ENCODE measurements at regions not wholly inside any gene's neighbourhood (a gene's known extent, or its start where the extent isn't known, plus 50 kb on each side); places are given as distances from the start of the nearest gene placed in this dataset.

GRCh38 chr6:79864001-79864400, 83.4 kb downstream of the ELOVL4 start:
- H2BK12ac ChIP-seq (ENCODE audit: low read depth, low read length) = no peak overlapping the region
- no peaks in the 10 kb centered on the region for H3K23me2 ChIP-seq (ENCODE audit: low read depth, low read length)
- no peak overlapping the region for H4K91ac ChIP-seq (replicated peaks; ENCODE audit: insufficient read length, low read length)
- no peak overlapping the region for H3K18ac ChIP-seq (ENCODE audit: extremely low read depth, low read length)
- DNase-seq (ENCODE audit: low read depth in 1 of 2, low spot score in 2 of 2) (no peak), FAIRE-seq (no peak)
- no peak overlapping the region for H3K56ac ChIP-seq (replicated peaks; ENCODE audit: insufficient read length, low read depth, low read length)
- H2BK15ac ChIP-seq (ENCODE audit: low read length) = no peak overlapping the region
- no peak overlapping the region for H3K4me2 ChIP-seq (ENCODE audit: insufficient read depth in 1 of 2, low read depth in 2 of 2, low read length in 2 of 2)
- peaks cover 2 to 4% (median 4%) of the 10 kb centered on the region in 4 experiments; a peak in 4 of 7 replicates for H3K4me1 ChIP-seq (replicated peaks in 1 of 4; ENCODE audit: control insufficient read depth in 3 of 4, insufficient read depth in 4 of 4, low read length in 3 of 4)
- no peak overlapping the region for H2BK5ac ChIP-seq (ENCODE audit: low read depth, low read length)
- H3K79me2 ChIP-seq (ENCODE audit: control insufficient read depth in 1 of 2, insufficient read depth in 2 of 2, low read length in 2 of 2) = no peaks in the 10 kb centered on the region
- TF ChIP-seq SIN3A (conservative IDR thresholded peaks at IDR 0.05 in 1 of 2, IDR thresholded peaks at IDR 0.05 in 1 of 2; ENCODE audit: low read depth in 1 of 2, low read length in 2 of 2) (no peak), SAP30 (IDR thresholded peaks at IDR 0.05; ENCODE audit: insufficient read depth, insufficient replicate concordance, low read length) (no peak), RAD21 (IDR thresholded peaks at IDR 0.05 in 1 of 2, conservative IDR thresholded peaks at IDR 0.05 in 1 of 2; ENCODE audit: low read depth in 2 of 2, low read length in 2 of 2) (no peak), SP1 (IDR thresholded peaks at IDR 0.05; ENCODE audit: low read depth, low read length) (no peak), MAFK (IDR thresholded peaks at IDR 0.05; ENCODE audit: low read depth, low read length) (no peak), BCL11A (IDR thresholded peaks at IDR 0.05; ENCODE audit: low read depth in 2 of 2, low read length in 2 of 2) (no peak), SIX5 (IDR thresholded peaks at IDR 0.05; ENCODE audit: low read depth, low read length) (no peak), NANOG (IDR thresholded peaks at IDR 0.05; ENCODE audit: insufficient read depth, low read depth, low read length, poor library complexity, severe bottlenecking) (no peak), CBX8 (IDR thresholded peaks at IDR 0.05; ENCODE audit: borderline replicate concordance, low read depth, low read length) (no peak)
- no peaks in the 10 kb centered on the region for H3K36me3 ChIP-seq (ENCODE audit: control insufficient read depth in 2 of 4, insufficient read depth in 4 of 4, low read length in 3 of 4)
- ChIA-PET POLR2A (ENCODE audit: partially characterized antibody) (no interaction called here), CTCF (ENCODE audit: partially characterized antibody) (interaction anchor here (1.0 to 2.2 kb wide), 3 partner anchors 83 to 101 kb away, joined by 4 to 6 read pairs (median 4); no protein-coding TSS in a partner anchor)
- H2AK5ac ChIP-seq (ENCODE audit: low read depth, low read length) = no peak overlapping the region
- H3K4ac ChIP-seq (replicated peaks; ENCODE audit: insufficient read length, low read depth, low read length) = no peak overlapping the region
- H3K27me3 ChIP-seq (replicated peaks in 1 of 4; ENCODE audit: control insufficient read depth in 3 of 4, extremely low read depth in 1 of 4, insufficient read depth in 3 of 4, low read length in 3 of 4) = peaks cover 0 to 1% (median 0%) of the 10 kb centered on the region in 4 experiments; a peak in 1 of 7 replicates
- no peak overlapping the region for H3K9ac ChIP-seq (replicated peaks in 1 of 4; ENCODE audit: extremely low read depth in 1 of 4, low read depth in 3 of 4, low read length in 3 of 4)
- no peak overlapping the region for H2BK120ac ChIP-seq (replicated peaks; ENCODE audit: low read depth, low read length)
- H3K14ac ChIP-seq (ENCODE audit: insufficient read length) = no peak overlapping the region
- no peaks in the 10 kb centered on the region for H3K9me3 ChIP-seq (ENCODE audit: insufficient read depth in 2 of 2, low read depth in 1 of 2, low read length in 1 of 2)
- WGBS, 2 experiments (ENCODE audit: extremely low coverage in 1 of 2, insufficient coverage in 1 of 2, insufficient read length in 1 of 2, insufficient replicate concordance in 2 of 2, low coverage in 1 of 2, low lambda C conversion rate in 2 of 2, missing lambda C conversion rate in 1 of 2) = 100% methylated on average over 1 of the region's 1 CpG; no CpG with 5 or more reads in 1 of the 2 experiments
- H2AFZ ChIP-seq (ENCODE audit: low read length) = no peak overlapping the region
- no peaks in the 10 kb centered on the region for H3K79me1 ChIP-seq (ENCODE audit: low read depth, low read length)
- no peak overlapping the region for H3K23ac ChIP-seq (ENCODE audit: insufficient read length)
- H3K27ac ChIP-seq (ENCODE audit: low read depth, low read length) = no peak overlapping the region
- no peak overlapping the region for H3K4me3 ChIP-seq (ENCODE audit: extremely low read depth in 1 of 4, insufficient read depth in 2 of 4, low read depth in 3 of 4, low read length in 4 of 4)
- H4K8ac ChIP-seq (ENCODE audit: extremely low read depth, insufficient read depth, low read length) = no peak overlapping the region
- H4K5ac ChIP-seq (ENCODE audit: insufficient read length, low read depth, low read length) = no peak overlapping the region
- H4K20me1 ChIP-seq (replicated peaks in 1 of 2; ENCODE audit: control insufficient read depth in 1 of 2, insufficient read depth in 2 of 2, low read length in 2 of 2) = no peaks in the 10 kb centered on the region
- H2BK20ac ChIP-seq (ENCODE audit: low read length) = no peak overlapping the region

Data from H1 (cell line).